Thymus (tissue), 11 donors: ENCODE measurements at regions not wholly inside any gene's neighbourhood (a gene's known extent, or its start where the extent isn't known, plus 50 kb on each side); places are given as distances from the start of the nearest gene placed in this dataset.
A peak's percentile ranks its signal among the peaks of the same experiment; 100 is the strongest.

ENCODE experiments used
- DNase-seq, 9 donors: peaks; one replicate each; pipeline ENCODE4 v3.0.0-alpha.2; 2013; ENCODE audit warnings: low spot score in 9 of 9, low read depth in 6 of 9, missing footprints in 1 of 9
- H3K27ac ChIP-seq, 2 donors: one replicate each; pipeline ENCODE4 v1.5.1; 2013; ENCODE audit warnings: control low read depth in 1 of 2, low read depth in 1 of 2, low read length in 1 of 2, mild to moderate bottlenecking in 1 of 2, moderate library complexity in 1 of 2
- H3K27me3 ChIP-seq, 2 donors: one replicate each; pipeline ENCODE4 v1.5.1; 2013; ENCODE audit warnings: low read length in 1 of 2; ENCODE audit not compliant: control insufficient read depth in 2 of 2, insufficient read depth in 1 of 2
- H3K36me3 ChIP-seq, 2 donors: one replicate each; pipeline ENCODE4 v1.5.1; 2013; ENCODE audit warnings: low read length in 1 of 2, mild to moderate bottlenecking in 1 of 2, moderate library complexity in 1 of 2; ENCODE audit not compliant: control insufficient read depth in 2 of 2, insufficient read depth in 2 of 2
- H3K4me1 ChIP-seq, 2 donors: one replicate each; pipeline ENCODE4 v1.5.1; 2013; ENCODE audit warnings: low read length in 2 of 2; ENCODE audit not compliant: control insufficient read depth in 2 of 2, insufficient read depth in 2 of 2
- H3K4me3 ChIP-seq, 2 donors: one replicate each; pipeline ENCODE4 v1.5.1; 2013; ENCODE audit warnings: low read length in 2 of 2, control low read depth in 1 of 2, mild to moderate bottlenecking in 1 of 2
- H3K9me3 ChIP-seq, 2 donors: one replicate each; pipeline ENCODE4 v1.5.1; 2013; ENCODE audit warnings: low read length in 1 of 2, mild to moderate bottlenecking in 1 of 2; ENCODE audit not compliant: control insufficient read depth in 2 of 2, insufficient read depth in 1 of 2
- WGBS: extraction: QIAGEN DNeasy Blood & Tissue Kit; methylation state at CpG from one replicate; pipeline ENCODE4 v1.1.7; 2013; 5-methylcytosine and 5-hydroxymethylcytosine counted together
- donor health status: healthy.

DNA sequence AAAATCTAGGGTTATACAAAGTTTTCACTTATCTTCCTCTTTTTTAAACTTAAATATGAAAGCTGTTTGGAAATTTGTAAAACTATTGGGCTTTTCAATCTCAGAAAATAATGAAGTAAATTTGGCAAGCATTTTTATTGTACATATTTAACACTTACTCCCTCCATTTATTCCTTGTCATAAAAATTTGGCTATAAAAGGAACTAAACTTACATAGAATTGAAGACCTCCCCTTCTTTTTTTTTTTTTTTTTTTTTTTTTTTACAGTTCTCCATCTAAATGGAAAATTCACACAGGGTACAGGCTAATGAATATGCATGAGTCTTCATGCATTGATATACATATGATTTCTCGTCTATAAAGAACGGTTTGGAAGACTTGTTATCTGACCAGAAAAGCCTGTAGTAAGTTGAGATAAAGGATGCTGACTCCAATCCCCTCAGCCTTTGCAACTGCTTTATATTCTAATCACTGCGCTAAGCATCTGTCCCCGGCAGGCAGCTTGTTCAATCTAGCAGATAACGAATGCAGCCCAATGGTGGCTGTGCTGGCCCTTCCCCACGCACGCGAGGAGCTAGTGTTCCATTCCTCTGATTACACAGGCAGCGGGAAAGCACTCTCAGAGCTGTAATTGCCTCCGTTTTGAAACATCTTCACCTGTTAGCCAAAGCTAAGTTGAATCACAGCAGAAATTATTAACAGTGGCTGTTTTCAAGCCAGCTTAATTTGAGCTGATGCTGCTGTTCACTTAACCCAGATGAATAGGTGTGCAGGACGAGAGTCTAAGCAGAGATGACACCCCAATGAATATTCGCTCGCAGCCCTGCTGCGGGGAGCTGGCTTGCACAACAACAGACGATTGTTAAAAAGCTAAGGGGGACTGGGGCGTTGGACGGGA lies 453.8 kb upstream of the ZNF608 start:
- peak overlapping the region in 1 of 2 donors; percentile 11 for H3K4me3 ChIP-seq
- H3K27ac ChIP-seq: no peak overlapping the region
- H3K4me1 ChIP-seq: peaks cover 0 to 8% of the 10 kb centered on the region in 2 donors
- no peaks in the 10 kb centered on the region for H3K9me3 ChIP-seq
- 42% methylated on average over 17 of the region's 17 CpGs for WGBS
- no peaks in the 10 kb centered on the region for H3K36me3 ChIP-seq
- H3K27me3 ChIP-seq: no peaks in the 10 kb centered on the region
- peak in 1 of 9 donors; percentile 20 for DNase-seq

DNA sequence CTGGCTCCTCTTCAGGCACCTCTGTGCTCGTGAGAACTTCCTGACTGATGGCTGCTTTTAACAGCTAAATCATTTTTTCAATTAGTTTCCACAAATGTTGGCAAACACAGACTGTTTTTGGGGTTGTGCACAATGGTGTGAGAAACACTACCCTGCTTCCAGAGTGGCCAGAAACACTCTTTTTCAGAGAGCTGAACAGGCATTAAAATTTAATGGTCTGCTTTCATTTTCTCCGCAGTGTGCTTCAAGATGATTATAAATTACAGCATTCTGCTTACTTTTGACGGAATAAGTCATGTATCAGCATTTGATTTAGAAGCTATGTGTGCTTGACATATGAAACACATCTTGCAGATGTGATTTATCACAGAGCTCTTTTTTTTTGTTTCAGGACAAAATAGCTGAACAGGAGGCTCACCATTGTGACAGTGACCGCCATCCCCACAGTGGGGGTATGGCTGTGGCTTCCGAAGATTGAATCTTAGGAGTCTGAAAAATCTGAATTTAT lies 454.5 kb upstream of the ZNF608 start:
- Histone ChIP-seq H3K27ac (no peak overlapping the region), H3K4me3 (peak overlapping the region in 1 of 2 donors; percentile 11), H3K4me1 (peaks cover 0 to 8% of the 10 kb centered on the region in 2 donors), H3K36me3 (no peaks in the 10 kb centered on the region), H3K27me3 (no peaks in the 10 kb centered on the region), H3K9me3 (no peaks in the 10 kb centered on the region)
- DNase-seq: no peak
- 79% methylated on average over 5 of the region's 5 CpGs for WGBS

GRCh38 chr5:125201446-125202052 lies 455.1 kb upstream of the ZNF608 start:
- Histone ChIP-seq H3K27ac (no peak overlapping the region), H3K4me3 (no peak overlapping the region), H3K4me1 (peaks cover 0 to 8% of the 10 kb centered on the region in 2 donors), H3K27me3 (no peaks in the 10 kb centered on the region), H3K36me3 (no peaks in the 10 kb centered on the region), H3K9me3 (no peaks in the 10 kb centered on the region)
- DNase-seq: no peak
- 98% methylated on average over 3 of the region's 3 CpGs for WGBS

DNA sequence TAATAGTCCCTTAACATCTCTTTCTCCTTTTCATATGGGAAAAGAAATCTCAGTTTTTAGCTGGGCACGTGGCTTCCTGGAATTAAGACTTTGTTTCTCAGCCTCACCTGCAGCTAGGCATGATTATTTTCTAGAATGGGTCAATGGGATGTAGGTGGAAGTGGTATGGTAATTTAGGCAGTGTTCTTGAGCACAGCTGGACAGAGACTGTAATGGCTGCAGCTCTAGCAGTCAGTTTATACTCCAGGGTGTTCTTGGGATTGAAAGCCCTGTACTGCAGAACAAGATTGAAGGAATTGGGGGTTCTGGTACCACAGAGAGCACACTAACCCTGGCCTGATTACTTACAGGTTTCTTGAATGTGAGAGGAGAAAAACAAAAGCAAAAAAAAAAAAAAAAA lies 455.9 kb upstream of the ZNF608 start:
- WGBS: 86% methylated on average over 1 of the region's 1 CpG

DNA sequence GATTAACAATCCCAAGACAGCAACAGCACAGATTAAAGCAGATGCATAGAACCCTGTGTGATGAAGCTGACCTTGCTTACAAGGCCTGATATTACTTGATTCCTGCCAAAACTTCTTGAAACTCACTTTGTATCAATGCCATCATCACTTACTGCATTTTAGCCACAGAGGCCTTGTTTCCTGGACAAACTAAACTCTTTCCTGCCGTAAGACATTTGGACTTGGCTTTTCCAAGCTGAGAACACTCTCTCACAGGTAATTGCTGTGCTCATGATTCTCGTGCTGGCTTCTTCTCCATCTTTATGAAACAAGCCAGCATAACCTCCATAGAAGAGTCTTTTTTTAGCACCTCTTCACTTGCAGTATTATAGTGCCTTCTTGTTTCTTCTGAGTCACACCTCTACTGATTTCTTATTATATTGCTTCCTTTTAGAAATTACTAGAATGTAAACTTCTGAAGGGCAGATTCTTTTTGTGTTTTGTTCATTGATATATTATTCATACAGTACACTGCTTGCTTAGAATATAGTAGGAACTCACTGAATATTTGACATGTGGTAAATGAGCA lies 456.5 kb upstream of the ZNF608 start:
- no peak for DNase-seq
- no peak overlapping the region for H3K27ac ChIP-seq
- H3K27me3 ChIP-seq: no peaks in the 10 kb centered on the region
- H3K36me3 ChIP-seq: no peaks in the 10 kb centered on the region
- no peaks in the 10 kb centered on the region for H3K9me3 ChIP-seq
- no peak overlapping the region for H3K4me3 ChIP-seq
- 96% methylated on average over 2 of the region's 2 CpGs for WGBS
- peaks cover 0 to 8% of the 10 kb centered on the region in 2 donors for H3K4me1 ChIP-seq

More for the DNA sequence above, 455.9 kb upstream of the ZNF608 start:
- Histone ChIP-seq H3K9me3 (no peaks in the 10 kb centered on the region), H3K27ac (no peak overlapping the region), H3K27me3 (no peaks in the 10 kb centered on the region), H3K4me3 (no peak overlapping the region), H3K36me3 (no peaks in the 10 kb centered on the region), H3K4me1 (peaks cover 0 to 8% of the 10 kb centered on the region in 2 donors)
- no peak for DNase-seq

DNA sequence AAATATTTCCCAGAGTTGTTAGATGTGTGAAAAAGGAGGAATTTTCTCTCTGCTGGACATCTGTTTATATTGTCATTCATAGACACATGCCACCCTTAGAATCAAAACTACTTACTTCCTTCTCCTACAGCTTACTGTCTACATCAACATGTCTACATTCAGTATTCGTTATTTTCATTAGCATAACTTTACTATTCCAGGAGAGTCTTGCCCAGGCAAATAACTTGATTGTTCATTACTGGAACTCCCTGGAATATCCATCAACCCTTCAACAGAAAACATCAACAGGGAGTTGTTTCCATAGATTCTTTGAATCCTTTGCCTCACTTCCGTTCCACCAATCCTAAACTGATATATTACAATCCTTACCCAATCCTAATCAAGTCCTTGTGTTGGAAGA lies 457.5 kb upstream of the ZNF608 start:
- Histone ChIP-seq H3K36me3 (no peaks in the 10 kb centered on the region), H3K27me3 (no peaks in the 10 kb centered on the region), H3K27ac (no peak overlapping the region), H3K9me3 (no peaks in the 10 kb centered on the region), H3K4me3 (no peak overlapping the region), H3K4me1 (peaks cover 0 to 8% of the 10 kb centered on the region in 2 donors)
- 95% methylated on average over 2 of the region's 2 CpGs for WGBS
- DNase-seq: no peak

GRCh38 chr5:125205601-125206225 lies 459.3 kb upstream of the ZNF608 start:
- peak in 3 of 9 donors; percentile 2 to 47 (median 11) for DNase-seq
- Histone ChIP-seq H3K27ac (peak overlapping the region in 1 of 2 donors; percentile 39), H3K4me3 (no peak overlapping the region), H3K9me3 (no peaks in the 10 kb centered on the region), H3K4me1 (peaks cover 0 to 4% of the 10 kb centered on the region in 2 donors), H3K27me3 (no peaks in the 10 kb centered on the region), H3K36me3 (no peaks in the 10 kb centered on the region)
- 11% methylated on average over 6 of the region's 6 CpGs for WGBS

GRCh38 chr5:125207856-125208255 lies 461.4 kb upstream of the ZNF608 start:
- Histone ChIP-seq H3K27me3 (no peaks in the 10 kb centered on the region), H3K27ac (no peak overlapping the region), H3K36me3 (no peaks in the 10 kb centered on the region), H3K9me3 (no peaks in the 10 kb centered on the region), H3K4me1 (no peaks in the 10 kb centered on the region), H3K4me3 (no peak overlapping the region)
- no peak for DNase-seq
